H1 (cell line): ENCODE measurements at regions not wholly inside any gene's neighbourhood (a gene's known extent, or its start where the extent isn't known, plus 50 kb on each side); places are given as distances from the start of the nearest gene placed in this dataset.

Source experiments
- SP4 ChIP-seq: IDR thresholded peaks from 2 replicates; pipeline ENCODE4 v1.6.1; 2012; ENCODE audit warnings: low read length, inconsistent platforms
- TF ChIP-seq, protein P1 (sequence below): fragments of 300-600 bp; sonication (generic); IDR thresholded peaks from 2 replicates; pipeline ENCODE4 v1.7.1; 2012; ENCODE audit warnings: low read length, moderate library complexity, mild to moderate bottlenecking, inconsistent platforms; ENCODE audit not compliant: insufficient replicate concordance

GRCh38 chr10:11679946-11680345 lies 62.2 kb upstream of the ECHDC3 start (continued):
- TF ChIP-seq, protein P1, sequence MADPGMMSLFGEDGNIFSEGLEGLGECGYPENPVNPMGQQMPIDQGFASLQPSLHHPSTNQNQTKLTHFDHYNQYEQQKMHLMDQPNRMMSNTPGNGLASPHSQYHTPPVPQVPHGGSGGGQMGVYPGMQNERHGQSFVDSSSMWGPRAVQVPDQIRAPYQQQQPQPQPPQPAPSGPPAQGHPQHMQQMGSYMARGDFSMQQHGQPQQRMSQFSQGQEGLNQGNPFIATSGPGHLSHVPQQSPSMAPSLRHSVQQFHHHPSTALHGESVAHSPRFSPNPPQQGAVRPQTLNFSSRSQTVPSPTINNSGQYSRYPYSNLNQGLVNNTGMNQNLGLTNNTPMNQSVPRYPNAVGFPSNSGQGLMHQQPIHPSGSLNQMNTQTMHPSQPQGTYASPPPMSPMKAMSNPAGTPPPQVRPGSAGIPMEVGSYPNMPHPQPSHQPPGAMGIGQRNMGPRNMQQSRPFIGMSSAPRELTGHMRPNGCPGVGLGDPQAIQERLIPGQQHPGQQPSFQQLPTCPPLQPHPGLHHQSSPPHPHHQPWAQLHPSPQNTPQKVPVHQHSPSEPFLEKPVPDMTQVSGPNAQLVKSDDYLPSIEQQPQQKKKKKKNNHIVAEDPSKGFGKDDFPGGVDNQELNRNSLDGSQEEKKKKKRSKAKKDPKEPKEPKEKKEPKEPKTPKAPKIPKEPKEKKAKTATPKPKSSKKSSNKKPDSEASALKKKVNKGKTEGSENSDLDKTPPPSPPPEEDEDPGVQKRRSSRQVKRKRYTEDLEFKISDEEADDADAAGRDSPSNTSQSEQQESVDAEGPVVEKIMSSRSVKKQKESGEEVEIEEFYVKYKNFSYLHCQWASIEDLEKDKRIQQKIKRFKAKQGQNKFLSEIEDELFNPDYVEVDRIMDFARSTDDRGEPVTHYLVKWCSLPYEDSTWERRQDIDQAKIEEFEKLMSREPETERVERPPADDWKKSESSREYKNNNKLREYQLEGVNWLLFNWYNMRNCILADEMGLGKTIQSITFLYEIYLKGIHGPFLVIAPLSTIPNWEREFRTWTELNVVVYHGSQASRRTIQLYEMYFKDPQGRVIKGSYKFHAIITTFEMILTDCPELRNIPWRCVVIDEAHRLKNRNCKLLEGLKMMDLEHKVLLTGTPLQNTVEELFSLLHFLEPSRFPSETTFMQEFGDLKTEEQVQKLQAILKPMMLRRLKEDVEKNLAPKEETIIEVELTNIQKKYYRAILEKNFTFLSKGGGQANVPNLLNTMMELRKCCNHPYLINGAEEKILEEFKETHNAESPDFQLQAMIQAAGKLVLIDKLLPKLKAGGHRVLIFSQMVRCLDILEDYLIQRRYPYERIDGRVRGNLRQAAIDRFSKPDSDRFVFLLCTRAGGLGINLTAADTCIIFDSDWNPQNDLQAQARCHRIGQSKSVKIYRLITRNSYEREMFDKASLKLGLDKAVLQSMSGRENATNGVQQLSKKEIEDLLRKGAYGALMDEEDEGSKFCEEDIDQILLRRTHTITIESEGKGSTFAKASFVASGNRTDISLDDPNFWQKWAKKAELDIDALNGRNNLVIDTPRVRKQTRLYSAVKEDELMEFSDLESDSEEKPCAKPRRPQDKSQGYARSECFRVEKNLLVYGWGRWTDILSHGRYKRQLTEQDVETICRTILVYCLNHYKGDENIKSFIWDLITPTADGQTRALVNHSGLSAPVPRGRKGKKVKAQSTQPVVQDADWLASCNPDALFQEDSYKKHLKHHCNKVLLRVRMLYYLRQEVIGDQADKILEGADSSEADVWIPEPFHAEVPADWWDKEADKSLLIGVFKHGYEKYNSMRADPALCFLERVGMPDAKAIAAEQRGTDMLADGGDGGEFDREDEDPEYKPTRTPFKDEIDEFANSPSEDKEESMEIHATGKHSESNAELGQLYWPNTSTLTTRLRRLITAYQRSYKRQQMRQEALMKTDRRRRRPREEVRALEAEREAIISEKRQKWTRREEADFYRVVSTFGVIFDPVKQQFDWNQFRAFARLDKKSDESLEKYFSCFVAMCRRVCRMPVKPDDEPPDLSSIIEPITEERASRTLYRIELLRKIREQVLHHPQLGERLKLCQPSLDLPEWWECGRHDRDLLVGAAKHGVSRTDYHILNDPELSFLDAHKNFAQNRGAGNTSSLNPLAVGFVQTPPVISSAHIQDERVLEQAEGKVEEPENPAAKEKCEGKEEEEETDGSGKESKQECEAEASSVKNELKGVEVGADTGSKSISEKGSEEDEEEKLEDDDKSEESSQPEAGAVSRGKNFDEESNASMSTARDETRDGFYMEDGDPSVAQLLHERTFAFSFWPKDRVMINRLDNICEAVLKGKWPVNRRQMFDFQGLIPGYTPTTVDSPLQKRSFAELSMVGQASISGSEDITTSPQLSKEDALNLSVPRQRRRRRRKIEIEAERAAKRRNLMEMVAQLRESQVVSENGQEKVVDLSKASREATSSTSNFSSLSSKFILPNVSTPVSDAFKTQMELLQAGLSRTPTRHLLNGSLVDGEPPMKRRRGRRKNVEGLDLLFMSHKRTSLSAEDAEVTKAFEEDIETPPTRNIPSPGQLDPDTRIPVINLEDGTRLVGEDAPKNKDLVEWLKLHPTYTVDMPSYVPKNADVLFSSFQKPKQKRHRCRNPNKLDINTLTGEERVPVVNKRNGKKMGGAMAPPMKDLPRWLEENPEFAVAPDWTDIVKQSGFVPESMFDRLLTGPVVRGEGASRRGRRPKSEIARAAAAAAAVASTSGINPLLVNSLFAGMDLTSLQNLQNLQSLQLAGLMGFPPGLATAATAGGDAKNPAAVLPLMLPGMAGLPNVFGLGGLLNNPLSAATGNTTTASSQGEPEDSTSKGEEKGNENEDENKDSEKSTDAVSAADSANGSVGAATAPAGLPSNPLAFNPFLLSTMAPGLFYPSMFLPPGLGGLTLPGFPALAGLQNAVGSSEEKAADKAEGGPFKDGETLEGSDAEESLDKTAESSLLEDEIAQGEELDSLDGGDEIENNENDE: no peak
- TF ChIP-seq SP4: no peak
- TF ChIP-seq, all 59 proteins: peak for 0
